ENCODE measurements at regions not wholly inside any gene's neighbourhood (a gene's known extent, or its start where the extent isn't known, plus 50 kb on each side); places are given as distances from the start of the nearest gene placed in this dataset.
A peak's percentile ranks its signal among the peaks of the same experiment; 100 is the strongest.
"Not testable (repeated sequence)": the region's sequence is repeated elsewhere in the genome, so short reads cannot be mapped to it uniquely, and the experiment has no call there.

DNA sequence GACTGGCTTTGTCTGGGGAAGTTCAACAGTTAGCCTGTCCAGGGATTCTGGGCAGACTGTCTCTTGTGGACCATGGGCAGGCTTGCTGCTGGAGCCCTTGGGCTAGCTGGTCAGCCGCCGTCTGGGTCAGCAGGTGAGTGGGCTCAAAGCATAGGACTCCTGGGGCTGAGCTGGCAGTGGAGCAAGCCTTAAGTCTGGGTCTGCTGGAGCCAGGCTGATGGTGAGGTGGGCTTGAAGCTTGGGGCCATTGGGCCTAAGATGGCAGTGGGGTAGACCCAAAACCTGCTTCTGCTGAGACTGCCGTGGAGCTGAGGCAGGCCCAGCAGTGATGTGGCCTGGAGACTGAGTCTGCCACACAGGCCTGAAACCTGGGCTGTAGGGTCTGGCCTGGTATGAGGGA, 645.1 kb downstream of the RAPGEF2 start:
- DNase-seq (ENCODE audit: low spot score), result no peak

- DNase-seq (ENCODE audit: low spot score), result no peak
Measured at GRCh38 chr4:159748834-159749444, 646.1 kb downstream of the RAPGEF2 start.

GRCh38 chr4:159757499-159757898, 654.6 kb downstream of the RAPGEF2 start:
- no peak for DNase-seq (ENCODE audit: low spot score)

DNA sequence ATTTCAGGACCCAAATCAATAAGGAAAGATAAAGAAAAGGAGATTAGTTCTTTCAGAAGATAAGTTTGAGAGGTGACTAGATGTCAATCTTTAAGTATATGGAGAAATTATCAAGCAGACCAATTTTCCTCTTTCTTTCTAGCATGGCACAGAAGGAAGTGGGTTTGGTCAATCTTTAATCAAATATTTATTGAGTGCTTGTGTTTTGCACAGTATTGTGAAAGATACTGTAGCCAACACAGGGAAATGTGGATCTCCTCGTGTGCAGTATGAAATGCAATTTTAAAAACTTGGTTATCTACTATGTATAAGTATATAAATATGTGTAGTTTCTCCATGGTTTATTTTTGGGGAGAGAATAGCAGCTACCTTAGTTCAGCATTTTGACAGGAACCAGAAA, 655.2 kb downstream of the RAPGEF2 start:
- DNase-seq (ENCODE audit: low spot score), result no peak

GRCh38 chr4:159762672-159763071, 659.8 kb downstream of the RAPGEF2 start:
- no peak for DNase-seq (ENCODE audit: low spot score)

DNA sequence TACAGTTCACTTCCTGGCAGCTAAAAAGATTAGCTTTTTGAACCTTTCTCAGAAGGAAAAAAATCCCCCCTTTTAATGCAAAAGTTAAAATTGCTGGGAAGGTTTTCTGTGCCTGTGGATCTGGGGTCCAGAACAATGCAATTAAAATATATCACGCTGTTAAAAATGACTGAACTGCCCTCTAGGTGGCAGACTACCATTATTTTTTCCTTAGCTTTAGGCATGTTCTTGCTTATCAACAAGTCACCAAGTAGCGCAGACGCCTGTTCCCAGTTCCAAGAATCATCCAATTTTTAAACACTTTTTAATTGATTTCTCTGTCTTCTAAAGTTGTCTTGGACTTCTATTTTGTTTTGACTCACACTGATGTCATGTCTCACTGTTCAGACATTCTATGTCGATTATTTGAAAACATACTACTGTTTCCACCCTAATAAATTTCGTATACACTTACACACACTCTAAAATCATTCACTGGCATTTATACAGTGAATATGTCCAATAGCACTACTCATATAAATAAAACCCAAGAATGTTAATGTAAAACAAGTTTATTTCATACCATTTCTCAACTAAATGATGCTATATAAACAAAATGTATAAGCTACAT, 661.6 kb downstream of the RAPGEF2 start:
- peak; percentile 71 for DNase-seq (ENCODE audit: low spot score)

DNA sequence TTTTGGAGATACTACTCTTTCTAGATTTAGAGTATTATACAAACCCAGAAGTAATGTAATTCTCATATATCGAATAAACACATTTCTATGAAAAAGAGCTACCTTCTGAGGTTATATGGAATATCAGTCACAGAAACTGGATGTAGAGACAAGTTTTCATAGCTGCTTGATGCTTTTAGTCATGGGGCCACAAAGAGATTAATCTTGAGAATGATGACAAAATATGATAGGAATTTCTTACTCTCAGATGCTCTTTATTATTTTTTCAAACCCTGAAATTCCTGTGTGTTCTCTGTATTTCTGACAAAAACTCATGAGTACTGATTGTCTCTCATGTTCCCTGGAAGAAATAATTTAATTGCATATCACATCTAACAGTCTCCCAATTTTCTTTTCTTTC, 662.5 kb downstream of the RAPGEF2 start:
- DNase-seq (ENCODE audit: low spot score), result no peak

GRCh38 chr4:159766241-159766640, 663.4 kb downstream of the RAPGEF2 start:
- DNase-seq (ENCODE audit: low spot score), result no peak

DNA sequence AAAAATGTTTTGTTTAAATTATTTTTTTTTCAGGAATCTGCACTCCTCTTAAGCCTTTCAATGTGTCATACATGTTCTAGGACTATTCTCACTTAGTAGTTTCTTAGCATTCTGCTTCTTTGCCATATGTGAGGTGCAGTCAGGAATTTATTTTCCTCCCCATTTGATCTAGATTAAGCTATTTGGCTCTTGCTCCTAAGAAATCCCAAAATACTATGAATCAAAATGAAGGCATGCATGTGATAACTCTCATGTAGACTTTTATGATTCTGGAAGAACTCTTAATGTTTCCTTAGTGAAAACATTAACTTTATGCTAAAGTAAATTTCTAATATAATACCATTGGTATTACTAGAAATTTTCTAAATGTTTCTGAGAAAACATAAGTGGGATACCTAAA, 664.5 kb downstream of the RAPGEF2 start:
- no peak for DNase-seq (ENCODE audit: low spot score)

DNA sequence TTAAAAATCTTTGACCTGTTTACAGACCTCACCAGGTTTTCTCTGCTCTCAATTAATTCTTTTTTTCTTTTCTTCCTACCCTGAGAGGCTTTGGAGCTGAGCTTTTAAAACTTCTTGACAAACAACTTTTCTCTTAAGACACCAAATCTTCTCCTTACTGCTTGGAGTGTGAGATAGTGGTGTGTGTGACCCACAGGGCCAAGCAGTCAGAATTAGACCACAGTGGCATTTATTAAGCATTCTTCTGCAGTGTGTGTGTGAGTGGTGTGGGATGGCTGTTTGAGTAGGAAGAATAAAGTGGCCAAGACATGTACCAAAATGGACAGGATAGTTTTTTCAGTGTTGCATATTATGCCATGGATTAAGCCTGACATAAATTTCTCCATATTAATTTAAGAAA, 665.1 kb downstream of the RAPGEF2 start:
- DNase-seq (ENCODE audit: low spot score), result no peak

GRCh38 chr4:159770401-159770800, 667.5 kb downstream of the RAPGEF2 start:
- no peak for DNase-seq (ENCODE audit: low spot score)

DNA sequence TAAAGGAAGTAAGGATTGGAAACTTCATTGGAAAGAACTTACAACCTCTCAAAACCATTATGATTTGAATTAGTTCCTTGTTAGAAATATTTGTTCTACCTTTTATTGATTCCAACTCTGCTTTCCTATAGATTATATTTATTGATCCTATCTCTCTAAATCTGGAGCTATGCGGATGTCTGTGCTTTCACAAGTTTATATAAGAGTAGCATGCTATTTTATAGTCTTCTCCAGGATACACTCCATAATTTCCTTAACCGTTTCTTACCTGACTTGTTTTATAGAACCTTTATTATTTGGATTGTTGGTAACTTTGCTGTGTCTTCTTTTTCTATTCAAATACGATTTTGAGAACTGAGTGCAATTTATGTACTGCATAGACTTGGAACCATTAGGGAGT, 668.1 kb downstream of the RAPGEF2 start:
- DNase-seq (ENCODE audit: low spot score), result no peak

DNA sequence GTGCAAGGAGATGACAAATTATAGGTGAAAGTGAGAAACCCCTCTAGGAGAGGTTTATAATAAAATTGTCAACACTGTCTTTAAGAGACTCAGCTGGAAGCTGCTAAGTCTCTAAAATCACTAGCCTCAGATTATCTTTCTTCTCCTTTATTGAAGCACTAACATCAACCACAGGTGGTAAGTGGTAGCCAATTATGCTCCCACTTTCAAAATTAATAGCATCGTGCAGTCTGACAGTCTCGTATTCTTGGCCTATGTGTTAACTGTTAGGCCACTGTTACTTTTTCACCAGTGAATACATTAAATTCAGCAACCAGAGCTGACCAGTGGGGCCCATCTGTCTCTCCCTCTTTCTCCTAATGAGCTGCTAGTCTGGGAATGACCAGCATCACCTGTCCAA, 674.1 kb downstream of the RAPGEF2 start:
- DNase-seq (ENCODE audit: low spot score), result no peak

- no peak for DNase-seq (ENCODE audit: low spot score)
Measured at GRCh38 chr4:159777689-159778088, 674.8 kb downstream of the RAPGEF2 start.

DNA sequence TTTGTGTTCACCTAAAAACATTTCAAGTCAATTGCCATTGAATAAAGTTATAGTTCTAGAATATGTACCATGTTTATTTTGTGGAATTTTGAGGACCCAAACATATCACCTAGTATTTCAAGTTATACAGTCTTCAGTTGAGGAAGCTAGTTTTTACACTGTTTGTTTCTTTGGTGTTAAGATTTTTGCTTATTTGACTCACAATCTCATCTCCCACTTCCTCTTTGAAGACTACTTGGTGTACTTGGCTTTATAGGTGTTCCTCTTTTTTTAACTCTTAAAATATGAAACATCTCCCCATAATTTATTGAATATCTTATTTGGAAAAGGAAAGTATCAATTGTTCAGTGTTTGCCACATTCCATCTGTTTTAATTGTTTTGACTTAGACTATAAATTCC, 675.4 kb downstream of the RAPGEF2 start:
- no peak for DNase-seq (ENCODE audit: low spot score)

DNA sequence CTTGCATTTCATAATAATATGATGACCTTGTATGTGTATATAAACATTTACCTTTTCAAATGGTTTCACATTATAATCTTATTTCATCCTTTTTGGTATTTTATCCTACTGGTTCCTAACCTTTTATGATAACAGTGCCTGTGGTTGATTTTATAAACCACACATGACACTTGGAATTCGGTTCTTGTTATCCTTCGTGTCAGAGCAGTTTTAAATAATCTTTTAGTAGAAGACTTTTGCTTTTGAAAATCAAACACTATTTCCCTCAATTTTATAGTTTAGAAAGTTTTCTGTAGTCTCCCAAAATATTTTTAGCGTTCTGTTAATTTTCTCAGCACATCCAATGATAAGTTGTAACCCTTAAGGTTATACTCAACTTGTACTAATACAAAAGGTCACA, 676.8 kb downstream of the RAPGEF2 start:
- DNase-seq (ENCODE audit: low spot score), result no peak

DNA sequence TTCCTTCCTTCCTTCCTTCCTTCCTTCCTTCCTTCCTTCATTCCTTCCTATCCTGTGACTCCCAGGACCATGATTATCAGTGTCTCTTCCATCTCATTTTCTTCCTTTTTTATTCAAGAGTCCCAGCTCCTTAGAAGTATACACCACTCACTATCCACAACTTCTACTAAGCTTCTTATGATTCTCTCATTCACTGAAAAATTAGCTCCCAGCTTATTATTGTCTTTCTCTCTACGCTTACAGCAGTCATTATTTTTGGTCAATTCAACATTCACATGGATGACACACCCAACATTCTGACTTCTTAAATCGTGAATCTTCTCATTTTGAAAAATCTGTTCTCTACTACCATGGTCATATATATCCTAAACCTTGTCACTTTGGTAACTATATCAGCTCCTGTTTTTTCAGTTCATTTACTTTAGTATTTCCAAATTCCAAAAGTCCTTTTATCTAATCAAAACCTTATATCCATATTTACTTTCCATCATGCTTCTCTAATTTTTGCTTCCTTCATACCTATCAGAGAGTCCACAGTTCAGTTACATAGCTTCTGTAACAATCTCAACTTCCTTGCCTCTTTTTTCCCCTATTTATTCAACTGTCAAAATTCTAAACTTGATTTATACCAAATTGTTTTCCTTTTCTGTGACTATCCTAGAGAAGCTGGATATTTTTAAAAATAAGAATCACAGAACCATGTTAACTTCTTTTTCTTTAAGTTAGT, 677.5 kb downstream of the RAPGEF2 start:
- DNase-seq (ENCODE audit: low spot score), result no peak

DNA sequence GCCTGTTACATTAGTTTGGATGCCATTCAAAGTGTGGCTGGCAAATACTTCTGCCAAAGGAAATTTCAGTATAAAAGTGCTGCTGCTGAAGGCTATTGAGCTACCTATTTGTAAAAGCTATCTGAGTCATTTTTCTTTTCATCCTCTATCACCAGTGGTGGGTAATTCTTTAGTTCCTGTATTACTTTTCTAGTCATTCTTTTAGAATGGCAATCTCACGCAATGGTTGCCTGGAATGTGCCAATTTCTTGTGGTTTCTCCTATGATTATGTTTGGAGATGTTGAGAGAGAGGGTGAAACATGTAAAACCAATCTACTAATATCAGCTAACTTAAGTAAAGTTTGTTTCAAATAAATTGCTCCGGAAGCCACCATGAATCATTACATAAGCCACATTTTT, 685.0 kb downstream of the RAPGEF2 start:
- DNase-seq (ENCODE audit: low spot score), result no peak

DNA sequence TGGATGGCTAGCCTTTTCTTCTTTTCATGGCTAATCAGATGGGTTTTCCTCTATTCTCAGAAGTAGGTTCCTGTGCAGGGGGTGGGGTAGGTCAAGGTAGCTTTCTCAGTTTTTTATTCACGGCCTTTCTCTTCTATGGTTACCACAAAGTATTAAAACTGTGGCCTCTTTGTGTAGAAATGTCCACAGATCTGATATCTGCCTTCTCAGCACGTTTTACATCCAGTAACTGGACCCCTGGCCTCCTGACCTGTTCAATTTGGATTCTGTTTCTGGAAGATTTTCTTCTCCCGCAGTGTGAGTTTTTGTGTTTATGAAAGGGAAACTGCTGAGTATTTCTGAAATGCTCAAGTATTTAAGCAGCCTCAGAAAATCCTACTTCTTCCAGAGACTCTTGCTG, 688.5 kb downstream of the RAPGEF2 start:
- no peak for DNase-seq (ENCODE audit: low spot score)

GRCh38 chr4:159804592-159804991, 701.7 kb downstream of the RAPGEF2 start:
- not testable (repeated sequence) for DNase-seq (ENCODE audit: low spot score)

- no peak for DNase-seq (ENCODE audit: low spot score)
Measured at GRCh38 chr4:159823743-159824142, 720.9 kb downstream of the RAPGEF2 start.

DNA sequence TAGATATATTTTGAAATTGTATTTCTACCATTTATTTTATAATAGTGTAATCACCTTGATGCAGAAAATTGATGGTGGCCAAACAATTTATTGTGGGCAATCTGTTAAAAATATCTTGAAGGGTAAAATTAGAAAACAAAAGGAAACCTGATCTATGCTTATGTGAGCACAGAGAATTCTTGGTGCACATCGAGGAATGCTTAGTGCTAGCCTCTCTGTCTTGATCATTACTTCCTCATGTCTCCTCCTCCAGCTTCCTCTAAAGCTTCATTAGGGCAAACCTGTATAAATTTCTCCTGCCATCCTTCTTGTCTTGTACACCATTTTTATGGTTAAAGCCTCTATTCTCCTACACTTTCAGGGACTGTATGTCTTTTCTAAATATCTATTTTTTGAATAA, 725.8 kb downstream of the RAPGEF2 start:
- DNase-seq (ENCODE audit: low spot score), result no peak

GRCh38 chr4:159829184-159829583, 726.3 kb downstream of the RAPGEF2 start:
- DNase-seq (ENCODE audit: low spot score), result no peak

- no peak for DNase-seq (ENCODE audit: low spot score)
Measured at GRCh38 chr4:159837071-159837470, 734.2 kb downstream of the RAPGEF2 start.
